PC-3 (cell line): ENCODE measurements at regions not wholly inside any gene's neighbourhood (a gene's known extent, or its start where the extent isn't known, plus 50 kb on each side); places are given as distances from the start of the nearest gene placed in this dataset.

Experiments used
- CTCF ChIP-seq: fragments of 300-600 bp; sonication (generic); conservative IDR thresholded peaks from 2 replicates; pipeline ENCODE4 v1.5.1; 2017; ENCODE audit warnings: antibody characterized with exemption, low read depth, mild to moderate bottlenecking, low read length
- EZH2 ChIP-seq: fragments of 300-600 bp; sonication (generic); IDR thresholded peaks from one replicate; pipeline ENCODE4 v1.6.1; 2017; ENCODE audit warnings: antibody characterized with exemption, mild to moderate bottlenecking, low read length; ENCODE audit not compliant: unreplicated experiment
- EZH2phosphoT487 ChIP-seq: fragments of 300-600 bp; sonication (generic); IDR thresholded peaks from 2 replicates; pipeline ENCODE4 v1.6.1; 2018; ENCODE audit warnings: mild to moderate bottlenecking, antibody characterized with exemption, low read length, borderline replicate concordance

GRCh38 chr3:106882297-106882696, 494.9 kb upstream of the CCDC54 start:
- no peak for TF ChIP-seq EZH2
- TF ChIP-seq CTCF: no peak
- TF ChIP-seq EZH2phosphoT487: no peak
